Heart left ventricle (tissue), 16 donors: ENCODE measurements at regions not wholly inside any gene's neighbourhood (a gene's known extent, or its start where the extent isn't known, plus 50 kb on each side); places are given as distances from the start of the nearest gene placed in this dataset.

ENCODE experiments used
- ATAC-seq, 4 donors: fragments of 200-7000 bp; cut with Tn5 transposase; one replicate each; pipeline ENCODE4 v1.9.1; 2020 to 2022; ENCODE audit warnings: moderate library complexity in 4 of 4, mild to moderate bottlenecking in 3 of 4, moderate number of reproducible peaks in 1 of 4
- DNase-seq, 5 donors: peaks; one replicate each; pipeline ENCODE4 v3.0.0-alpha.2; 2020
- H3K27ac ChIP-seq, 12 donors: fragments of 200-600 bp; sonication (generic) in 4 of 12; one replicate each; pipeline versions ENCODE4 v1.5.0 to v1.8.0; 2016 to 2022; ENCODE audit warnings: mild to moderate bottlenecking in 2 of 12
- H3K27me3 ChIP-seq, 9 donors: fragments of 200-600 bp; sonication (generic) in 2 of 9; one replicate each; pipeline versions ENCODE4 v1.5.1 to v1.8.0; 2016 to 2022; ENCODE audit warnings: mild to moderate bottlenecking in 3 of 9
- H3K36me3 ChIP-seq, 9 donors: fragments of 200-600 bp; sonication (generic) in 2 of 9; one replicate each; pipeline versions ENCODE4 v1.5.0 to v1.8.0; 2018 to 2022; ENCODE audit warnings: mild to moderate bottlenecking in 2 of 9
- H3K4me1 ChIP-seq, 12 donors: fragments of 200-600 bp; sonication (generic) in 4 of 12; one replicate each; pipeline versions ENCODE4 v1.5.0 to v1.8.0; 2016 to 2022; ENCODE audit warnings: mild to moderate bottlenecking in 3 of 12
- H3K4me3 ChIP-seq, 12 donors: fragments of 200-600 bp; sonication (generic) in 4 of 12; one replicate each; pipeline versions ENCODE4 v1.5.0 to v1.8.0; 2017 to 2022; ENCODE audit warnings: mild to moderate bottlenecking in 9 of 12, moderate library complexity in 4 of 12
- H3K9me3 ChIP-seq, 12 donors: fragments of 200-600 bp; sonication (generic) in 4 of 12; one replicate each; pipeline versions ENCODE4 v1.5.0 to v1.8.0; 2016 to 2022; ENCODE audit warnings: mild to moderate bottlenecking in 1 of 12
- CTCF ChIP-seq, 12 donors: fragments of 200-600 bp; sonication (generic) in 4 of 12; IDR thresholded peaks; one replicate each; pipeline versions ENCODE4 v1.5.0 to v1.8.0; 2018 to 2022; ENCODE audit warnings: antibody characterized with exemption in 12 of 12, mild to moderate bottlenecking in 5 of 12
- POLR2A ChIP-seq, 2 donors: fragments of 450-650 bp; IDR thresholded peaks; one replicate each; pipeline ENCODE4 v1.6.1; 2017; ENCODE audit warnings: antibody characterized with exemption in 2 of 2, mild to moderate bottlenecking in 2 of 2, moderate library complexity in 2 of 2
- WGBS, 4 donors: extraction: QIAGEN DNeasy Blood & Tissue Kit in 2 of 4; methylation state at CpG; one replicate each; pipeline versions ENCODE4 v1.1.5 to v1.1.7; 2013 to 2018; 5-methylcytosine and 5-hydroxymethylcytosine counted together
- intact Hi-C, 10 donors: fragments of 100-400 bp; cut with DNase I; formaldehyde crosslinking; loops; one replicate each; pipeline versions ENCODE4 v1.11.1 to v1.14.2; 2022
- donor health status: ischemic (EF 13 %, LVEDD 7.1; RV severe dilation, severe dysfunction).
- donor health status: healthy with polysubstance abuse.
- donor health status: DM: no; HTN: yes; CAD: no.
- donor health status: DM: no; HTN: no; CAD: no.
- donor health status: ischemic (EF 25% LVEDD 6.9; RV normal size, moderate dysfunction).
- donor health status: ischemic (EF 25% LVEDD 5.7; RV mildly dilated, moderate dysfunction).
- donor health status: healthy.
- donor health status: DM: yes; HTN: yes; CAD: no.
- donor health status: ischemic (EF 35%, LVEDD 5.7; RV mildly dilated, moderate dysfunction).
- donor health status: nonischemic (EF 11% LVEDD 7.7; RV severe dilation, severe dysfunction).
- donor health status: DM: yes; HTN: yes; CAD: no.
- donor health status: PGD.
- donor health status: ischemic (EF 29% LVEDD 5.4; RV normal size, mild dysfunction).
- donor health status: nonischemic (EF 23%, LVEDD 6.1; RV moderate dilation, normal function).

- WGBS, 4 donors = 50 to 60% (median 56%) methylated on average over 13 of the region's 13 CpGs
- intact Hi-C loops = loop anchor here in 7 of 10 donors (2.0 to 10.0 kb wide), 9 partner anchors 110 to 276 kb away; partner anchors contain the start of gene IRF2BP2 (in 7 of the 7)
- DNase-seq (peak in 4 of 5 donors; percentile 65 to 84 (median 74)), ATAC-seq (peak; percentile 74 to 87 (median 78))
- H3K36me3 ChIP-seq = no peaks in the 10 kb centered on the region
- peaks cover 0 to 43% (median 26%) of the 10 kb centered on the region in 12 donors for H3K4me1 ChIP-seq
- TF ChIP-seq POLR2A (IDR thresholded peaks at IDR 0.05) = no peak
- TF ChIP-seq CTCF (IDR thresholded peaks at IDR 0.05) = no peak
- H3K27me3 ChIP-seq = no peaks in the 10 kb centered on the region
- H3K27ac ChIP-seq = peak overlapping the region; percentile 85 to 97 (median 94)
- H3K9me3 ChIP-seq = no peaks in the 10 kb centered on the region
- H3K4me3 ChIP-seq = peak overlapping the region in 2 of 12 donors; percentile 1 to 6
These were observed 241.4 kb downstream of the TOMM20 start for GRCh38 chr1:234887016-234887900.

GRCh38 chr1:234886081-234886984, 242.3 kb downstream of the TOMM20 start:
- Histone ChIP-seq H3K27me3 (no peaks in the 10 kb centered on the region), H3K36me3 (no peaks in the 10 kb centered on the region), H3K27ac (peak overlapping the region; percentile 85 to 97 (median 94)), H3K4me3 (peak overlapping the region in 2 of 12 donors; percentile 1 to 6), H3K4me1 (peaks cover 0 to 43% (median 27%) of the 10 kb centered on the region in 12 donors), H3K9me3 (no peaks in the 10 kb centered on the region)
- 29 to 46% (median 40%) methylated on average over 15 of the region's 15 CpGs for WGBS, 4 donors
- peak in 3 of 5 donors; percentile 50 to 80 (median 59) for DNase-seq
- TF ChIP-seq CTCF (IDR thresholded peaks at IDR 0.05) (no peak), POLR2A (IDR thresholded peaks at IDR 0.05) (no peak)
- ATAC-seq = peak; percentile 81 to 85 (median 83)
- intact Hi-C loops = loop anchor here in 8 of 10 donors (1.0 to 10.0 kb wide), 11 partner anchors 111 to 276 kb away; partner anchors contain the start of gene IRF2BP2 (in 8 of the 8)

- ATAC-seq = peak; percentile 44 to 72 (median 66)
- peaks cover 0 to 43% (median 27%) of the 10 kb centered on the region in 12 donors for H3K4me1 ChIP-seq
- H3K27me3 ChIP-seq = no peaks in the 10 kb centered on the region
- DNase-seq = peak in 3 of 5 donors; percentile 47 to 72 (median 70)
- WGBS, 4 donors = 38 to 52% (median 49%) methylated on average over 8 of the region's 8 CpGs
- TF ChIP-seq POLR2A (IDR thresholded peaks at IDR 0.05) (no peak), CTCF (IDR thresholded peaks at IDR 0.05) (no peak)
- intact Hi-C loops = loop anchor here in 7 of 10 donors (2.0 to 10.0 kb wide), 8 partner anchors 112 to 273 kb away; partner anchors contain the start of gene IRF2BP2 (in 4 of the 7)
- no peak overlapping the region for H3K4me3 ChIP-seq
- H3K36me3 ChIP-seq = no peaks in the 10 kb centered on the region
- H3K27ac ChIP-seq = peak overlapping the region; percentile 85 to 97 (median 94)
- H3K9me3 ChIP-seq = no peaks in the 10 kb centered on the region
These were observed 243.0 kb downstream of the TOMM20 start for GRCh38 chr1:234885601-234886000.
